GM19239 (cell line): ENCODE measurements at regions not wholly inside any gene's neighbourhood (a gene's known extent, or its start where the extent isn't known, plus 50 kb on each side); places are given as distances from the start of the nearest gene placed in this dataset.
"Not testable (repeated sequence)": the region's sequence is repeated elsewhere in the genome, so short reads cannot be mapped to it uniquely, and the experiment has no call there.

Source experiments
- DNase-seq: peaks from one replicate; pipeline ENCODE4 v3.0.0; 2011; ENCODE audit warnings: low spot score; ENCODE audit not compliant: insufficient read length
- FAIRE-seq: peaks from 2 replicates; lab custom pipeline; 2011; peaks lifted over from hg19 to GRCh38; lab: Jason Lieb, UNC

- DNase-seq (no peak), FAIRE-seq (no peak)
Measured at GRCh38 chr2:39487398-39488250, 50.5 kb upstream of the MAP4K3 start.

- DNase-seq (no peak), FAIRE-seq (no peak)
Measured at GRCh38 chr2:39488450-39488849, 51.4 kb upstream of the MAP4K3 start.

- DNase-seq (no peak), FAIRE-seq (no peak)
Measured at GRCh38 chr2:39490586-39490985, 53.5 kb upstream of the MAP4K3 start.

- FAIRE-seq (no peak), DNase-seq (no peak)
Measured at GRCh38 chr2:39491653-39492052, 54.6 kb upstream of the MAP4K3 start.

GRCh38 chr2:39492095-39492590 lies 55.1 kb upstream of the MAP4K3 start:
- DNase-seq, result peak; percentile 60
- FAIRE-seq, result peak; percentile 87

GRCh38 chr2:39492716-39493115 lies 55.6 kb upstream of the MAP4K3 start:
- DNase-seq, result no peak
- no peak for FAIRE-seq

- DNase-seq (no peak), FAIRE-seq (no peak)
Measured at GRCh38 chr2:39494784-39495251, 57.7 kb upstream of the MAP4K3 start.

- FAIRE-seq (no peak), DNase-seq (no peak)
Measured at GRCh38 chr2:39497082-39497801, 60.2 kb upstream of the MAP4K3 start.

- not testable (repeated sequence) for FAIRE-seq, DNase-seq
Measured at GRCh38 chr2:39498176-39498575, 61.1 kb upstream of the MAP4K3 start.

GRCh38 chr2:39498786-39499185 lies 61.7 kb upstream of the MAP4K3 start:
- DNase-seq, result no peak
- FAIRE-seq, result no peak

- FAIRE-seq (no peak), DNase-seq (no peak)
Measured at GRCh38 chr2:39499336-39499735, 62.3 kb upstream of the MAP4K3 start.

- DNase-seq (no peak), FAIRE-seq (no peak)
Measured at GRCh38 chr2:39501412-39501811, 64.3 kb upstream of the MAP4K3 start.

GRCh38 chr2:39503277-39503676 lies 66.2 kb upstream of the MAP4K3 start:
- FAIRE-seq, result no peak
- no peak for DNase-seq

GRCh38 chr2:39504790-39505335 lies 67.8 kb upstream of the MAP4K3 start:
- DNase-seq (no peak), FAIRE-seq (no peak)

GRCh38 chr2:39506215-39506614 lies 69.1 kb upstream of the MAP4K3 start:
- FAIRE-seq (no peak), DNase-seq (no peak)

GRCh38 chr2:39508198-39508597 lies 71.1 kb upstream of the MAP4K3 start:
- FAIRE-seq (no peak), DNase-seq (no peak)

- FAIRE-seq (no peak), DNase-seq (no peak)
Measured at GRCh38 chr2:39510140-39510539, 73.1 kb upstream of the MAP4K3 start.

- DNase-seq, result no peak
- FAIRE-seq, result no peak
Measured at GRCh38 chr2:39511219-39511604, 74.1 kb upstream of the MAP4K3 start.

- FAIRE-seq, result no peak
Measured at GRCh38 chr2:39511605-39512433, 74.7 kb upstream of the MAP4K3 start.

GRCh38 chr2:39512434-39512935 lies 75.4 kb upstream of the MAP4K3 start:
- no peak for FAIRE-seq

More at GRCh38 chr2:39511605-39512433, 74.7 kb upstream of the MAP4K3 start:
- DNase-seq, result no peak

More at GRCh38 chr2:39512434-39512935, 75.4 kb upstream of the MAP4K3 start:
- no peak for DNase-seq
